ENCODE measurements at regions not wholly inside any gene's neighbourhood (a gene's known extent, or its start where the extent isn't known, plus 50 kb on each side); places are given as distances from the start of the nearest gene placed in this dataset.

DNA sequence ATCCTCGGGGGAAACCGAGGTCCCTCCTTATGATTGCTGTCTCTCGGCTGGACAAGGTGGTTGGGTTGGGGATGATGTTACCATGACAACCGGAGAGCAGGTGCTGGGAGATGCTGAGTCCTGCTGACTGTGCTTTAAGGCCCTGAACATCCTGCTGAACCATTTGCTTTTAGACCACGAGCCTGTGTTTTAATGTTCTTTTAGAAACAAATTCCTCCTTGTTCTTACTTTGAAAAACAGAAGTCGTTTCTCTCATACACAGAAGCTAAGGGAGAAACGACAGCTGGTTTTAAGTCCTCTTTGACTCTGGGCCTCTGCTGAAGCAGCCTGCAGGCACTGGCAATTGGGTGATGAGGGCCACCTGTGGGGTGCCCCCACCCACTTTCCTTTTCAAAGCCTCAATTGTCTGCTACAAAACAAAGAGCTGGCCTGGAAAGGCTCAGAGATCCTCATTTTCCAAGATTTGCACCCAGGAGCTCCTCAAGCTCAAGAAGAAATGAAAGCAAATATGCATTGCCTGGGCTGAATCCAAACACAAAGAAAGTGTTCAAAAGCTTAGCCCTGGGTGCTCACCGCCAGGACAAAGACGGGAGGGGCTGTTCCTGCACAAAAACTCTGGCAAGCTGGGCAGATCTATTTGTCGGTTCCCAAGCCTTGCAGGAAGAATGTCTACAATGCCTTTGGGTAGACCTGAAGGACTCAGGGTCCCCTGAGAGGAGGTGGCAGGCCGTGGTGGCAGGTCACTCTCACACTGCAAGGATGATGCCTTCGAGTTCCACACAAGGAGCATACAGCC lies 90.0 kb upstream of the CLMN start:
- Histone ChIP-seq H3K9ac (replicated peaks; ENCODE audit: extremely low read depth, insufficient read depth, low read length) (no peak overlapping the region), H4K20me1 (replicated peaks; ENCODE audit: control insufficient read depth, extremely low read depth, insufficient read depth, low read length) (no peaks in the 10 kb centered on the region), H2AFZ (ENCODE audit: low read depth, low read length) (no peak overlapping the region), H3K36me3 (ENCODE audit: control insufficient read depth in 2 of 2, extremely low read depth in 1 of 2, insufficient read depth in 2 of 2, low read length in 2 of 2) (no peaks in the 10 kb centered on the region), H3K4me3 (replicated peaks in 1 of 3; ENCODE audit: insufficient read depth in 1 of 3, low read depth in 1 of 3, low read length in 3 of 3) (no peak overlapping the region), H3K9me3 (replicated peaks; ENCODE audit: control insufficient read depth, insufficient read depth, low read length) (no peaks in the 10 kb centered on the region), H3K4me1 (ENCODE audit: control insufficient read depth, extremely low read depth, insufficient read depth, low read length) (no peaks in the 10 kb centered on the region), H3K27me3 (ENCODE audit: control insufficient read depth in 2 of 2, insufficient read depth in 2 of 2, low read length in 2 of 2) (no peaks in the 10 kb centered on the region), H3K27ac (ENCODE audit: insufficient read depth, low read depth, low read length) (no peak overlapping the region), H3K79me2 (ENCODE audit: control insufficient read depth, insufficient read depth, low read length) (no peaks in the 10 kb centered on the region), H3K4me2 (ENCODE audit: insufficient read depth, low read length) (no peak overlapping the region), H3K9me1 (replicated peaks; ENCODE audit: control insufficient read depth, extremely low read depth, insufficient read depth, low read length) (no peaks in the 10 kb centered on the region)
- dilution Hi-C loops (cut with MboI; ENCODE audit: extremely low pct_ligation_motif_present, low sequenced_read_pairs) = no loop called here
- ChIA-PET CTCF (no interaction called here), POLR2A (no interaction called here)
- no peak for FAIRE-seq
- BruUV-seq (replicated peaks) = no TSS peak
- TF ChIP-seq JUN (IDR thresholded peaks at IDR 0.05; ENCODE audit: borderline replicate concordance, insufficient read depth, insufficient read length, low read depth) (no peak), GATA2 (IDR thresholded peaks at IDR 0.05; ENCODE audit: insufficient read depth, insufficient read length, low read depth, low read length) (no peak), FOS (IDR thresholded peaks at IDR 0.05; ENCODE audit: borderline replicate concordance, insufficient read depth, low read length) (no peak), MYC (IDR thresholded peaks at IDR 0.05; ENCODE audit: low read depth, low read length) (no peak), POLR2A (IDR thresholded peaks at IDR 0.05; ENCODE audit: low read depth, low read length) (no peak), EZH2 (IDR thresholded peaks at IDR 0.05; ENCODE audit: borderline replicate concordance, low read depth, low read length, severe bottlenecking) (no peak), POLR2AphosphoS5 (IDR thresholded peaks at IDR 0.05; ENCODE audit: insufficient read depth, low read depth, low read length) (no peak)
- TF ChIP-seq, protein P1, sequence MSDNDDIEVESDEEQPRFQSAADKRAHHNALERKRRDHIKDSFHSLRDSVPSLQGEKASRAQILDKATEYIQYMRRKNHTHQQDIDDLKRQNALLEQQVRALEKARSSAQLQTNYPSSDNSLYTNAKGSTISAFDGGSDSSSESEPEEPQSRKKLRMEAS (IDR thresholded peaks at IDR 0.05; ENCODE audit: insufficient read depth, insufficient read length) = no peak
- TF ChIP-seq, protein P2, sequence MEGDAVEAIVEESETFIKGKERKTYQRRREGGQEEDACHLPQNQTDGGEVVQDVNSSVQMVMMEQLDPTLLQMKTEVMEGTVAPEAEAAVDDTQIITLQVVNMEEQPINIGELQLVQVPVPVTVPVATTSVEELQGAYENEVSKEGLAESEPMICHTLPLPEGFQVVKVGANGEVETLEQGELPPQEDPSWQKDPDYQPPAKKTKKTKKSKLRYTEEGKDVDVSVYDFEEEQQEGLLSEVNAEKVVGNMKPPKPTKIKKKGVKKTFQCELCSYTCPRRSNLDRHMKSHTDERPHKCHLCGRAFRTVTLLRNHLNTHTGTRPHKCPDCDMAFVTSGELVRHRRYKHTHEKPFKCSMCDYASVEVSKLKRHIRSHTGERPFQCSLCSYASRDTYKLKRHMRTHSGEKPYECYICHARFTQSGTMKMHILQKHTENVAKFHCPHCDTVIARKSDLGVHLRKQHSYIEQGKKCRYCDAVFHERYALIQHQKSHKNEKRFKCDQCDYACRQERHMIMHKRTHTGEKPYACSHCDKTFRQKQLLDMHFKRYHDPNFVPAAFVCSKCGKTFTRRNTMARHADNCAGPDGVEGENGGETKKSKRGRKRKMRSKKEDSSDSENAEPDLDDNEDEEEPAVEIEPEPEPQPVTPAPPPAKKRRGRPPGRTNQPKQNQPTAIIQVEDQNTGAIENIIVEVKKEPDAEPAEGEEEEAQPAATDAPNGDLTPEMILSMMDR (IDR thresholded peaks at IDR 0.05; ENCODE audit: extremely low read depth in 1 of 2, insufficient read depth in 1 of 2, low read depth in 1 of 2, low read length in 2 of 2) = no peak
- intact Hi-C loops (cut with micrococcal nuclease) = no loop called here
- no peak for DNase-seq (ENCODE audit: low read depth, low spot score)

Measured in endothelial cell of umbilical vein (primary cell).